HEK293T (cell line): ENCODE measurements at regions not wholly inside any gene's neighbourhood (a gene's known extent, or its start where the extent isn't known, plus 50 kb on each side); places are given as distances from the start of the nearest gene placed in this dataset.

Experiments
- ARNT ChIP-seq: fragments of 450-650 bp; IDR thresholded peaks from 2 replicates; pipeline ENCODE4 v1.6.1; 2017; ENCODE audit warnings: mild to moderate bottlenecking
- BHLHE40 ChIP-seq: fragments of 450-650 bp; IDR thresholded peaks from 2 replicates; pipeline ENCODE4 v1.6.1; 2016; ENCODE audit warnings: mild to moderate bottlenecking, moderate library complexity, borderline replicate concordance
- CTBP1 ChIP-seq: fragments of 450-650 bp; IDR thresholded peaks from 2 replicates; pipeline ENCODE4 v1.6.1; 2016; ENCODE audit warnings: borderline replicate concordance
- ELF4 ChIP-seq: fragments of 450-650 bp; IDR thresholded peaks from 2 replicates; pipeline ENCODE4 v1.6.1; 2017; ENCODE audit warnings: antibody characterized with exemption
- FOXA1 ChIP-seq: fragments of 450-650 bp; IDR thresholded peaks from 2 replicates; pipeline ENCODE4 v1.6.1; 2016; ENCODE audit warnings: mild to moderate bottlenecking
- FOXK2 ChIP-seq: fragments of 450-650 bp; IDR thresholded peaks from 2 replicates; pipeline ENCODE4 v1.6.1; 2016; ENCODE audit warnings: mild to moderate bottlenecking
- FOXM1 ChIP-seq: fragments of 450-650 bp; IDR thresholded peaks from 2 replicates; pipeline ENCODE4 v1.6.1; 2017; ENCODE audit warnings: mild to moderate bottlenecking, borderline replicate concordance
- HDGF ChIP-seq: fragments of 450-650 bp; IDR thresholded peaks from 2 replicates; pipeline ENCODE4 v1.6.1; 2017; ENCODE audit warnings: antibody characterized with exemption, borderline replicate concordance
- NFRKB ChIP-seq: fragments of 450-650 bp; IDR thresholded peaks from 2 replicates; pipeline ENCODE4 v1.6.1; 2016; ENCODE audit warnings: mild to moderate bottlenecking, moderate library complexity
- SP1 ChIP-seq: fragments of 450-650 bp; IDR thresholded peaks from 2 replicates; pipeline ENCODE4 v1.6.1; 2017
- SUZ12 ChIP-seq: fragments of 450-650 bp; IDR thresholded peaks from 2 replicates; pipeline ENCODE4 v1.6.1; 2016; ENCODE audit warnings: mild to moderate bottlenecking
- TARDBP ChIP-seq: fragments of 450-650 bp; IDR thresholded peaks from 2 replicates; pipeline ENCODE4 v1.6.1; 2016
- ZNF384 ChIP-seq: fragments of 450-650 bp; IDR thresholded peaks from 2 replicates; pipeline ENCODE4 v1.6.1; 2016
- TF ChIP-seq, protein P1 (sequence below): fragments of 450-650 bp; IDR thresholded peaks from 2 replicates; pipeline ENCODE4 v1.6.1; 2016

DNA sequence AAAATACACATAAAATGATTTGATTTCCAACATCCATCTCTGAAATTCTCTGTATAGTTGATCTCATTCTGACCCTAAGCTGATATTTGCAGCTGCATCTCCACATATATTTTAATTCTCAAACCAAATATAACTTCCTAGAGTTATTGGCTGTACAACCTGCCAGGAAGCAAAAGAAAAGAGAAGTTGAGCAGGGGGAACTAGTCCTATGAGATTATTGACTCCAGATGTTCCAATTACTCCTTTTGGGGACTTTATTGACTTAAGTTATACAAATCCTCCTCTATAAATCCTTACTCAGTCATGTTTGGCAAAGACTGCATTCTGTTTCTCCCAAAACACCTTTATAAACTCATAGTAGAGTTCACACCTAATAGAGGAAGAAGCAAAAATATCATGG, 599.4 kb upstream of the ANKRD30A start:
- TF ChIP-seq, protein P1, sequence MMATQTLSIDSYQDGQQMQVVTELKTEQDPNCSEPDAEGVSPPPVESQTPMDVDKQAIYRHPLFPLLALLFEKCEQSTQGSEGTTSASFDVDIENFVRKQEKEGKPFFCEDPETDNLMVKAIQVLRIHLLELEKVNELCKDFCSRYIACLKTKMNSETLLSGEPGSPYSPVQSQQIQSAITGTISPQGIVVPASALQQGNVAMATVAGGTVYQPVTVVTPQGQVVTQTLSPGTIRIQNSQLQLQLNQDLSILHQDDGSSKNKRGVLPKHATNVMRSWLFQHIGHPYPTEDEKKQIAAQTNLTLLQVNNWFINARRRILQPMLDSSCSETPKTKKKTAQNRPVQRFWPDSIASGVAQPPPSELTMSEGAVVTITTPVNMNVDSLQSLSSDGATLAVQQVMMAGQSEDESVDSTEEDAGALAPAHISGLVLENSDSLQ, result no peak
- TF ChIP-seq SP1, result no peak
- no peak for TF ChIP-seq HDGF
- TF ChIP-seq ZNF384, result no peak
- no peak for TF ChIP-seq ELF4
- no peak for TF ChIP-seq BHLHE40
- TF ChIP-seq FOXM1, result no peak
- TF ChIP-seq CTBP1, result no peak
- TF ChIP-seq SUZ12, result no peak
- no peak for TF ChIP-seq NFRKB
- no peak for TF ChIP-seq FOXA1
- no peak for TF ChIP-seq FOXK2
- no peak for TF ChIP-seq ARNT
- no peak for TF ChIP-seq TARDBP
